Right lobe of liver (tissue), 6 donors: ENCODE measurements at regions not wholly inside any gene's neighbourhood (a gene's known extent, or its start where the extent isn't known, plus 50 kb on each side); places are given as distances from the start of the nearest gene placed in this dataset.

ENCODE experiments used
- ATAC-seq, 4 donors: fragments of 200-7000 bp; cut with Tn5 transposase; one replicate each; pipeline ENCODE4 v1.9.1; 2020; ENCODE audit warnings: mild to moderate bottlenecking in 4 of 4, moderate library complexity in 4 of 4
- DNase-seq, 3 donors: peaks; one replicate each; pipeline ENCODE4 v3.0.0-alpha.2; 2020
- H3K27ac ChIP-seq, 3 donors: fragments of 200-600 bp; one replicate each; pipeline ENCODE4 v1.8.0; 2022
- H3K27me3 ChIP-seq, 2 donors: fragments of 200-600 bp; one replicate each; pipeline ENCODE4 v1.8.0; 2022
- H3K36me3 ChIP-seq, 4 donors: fragments of 200-600 bp; sonication (generic) in 1 of 4; one replicate each; pipeline versions ENCODE4 v1.5.1 to v1.8.0; 2017 to 2022; ENCODE audit warnings: control low read depth in 1 of 4
- H3K4me1 ChIP-seq, 4 donors: fragments of 200-600 bp; sonication (generic) in 1 of 4; one replicate each; pipeline versions ENCODE4 v1.5.1 to v1.8.0; 2017 to 2022; ENCODE audit warnings: control low read depth in 1 of 4
- H3K4me3 ChIP-seq, 3 donors: fragments of 200-600 bp; one replicate each; pipeline ENCODE4 v1.8.0; 2022
- H3K9me3 ChIP-seq, 4 donors: fragments of 200-600 bp; sonication (generic) in 1 of 4; one replicate each; pipeline versions ENCODE4 v1.5.1 to v1.8.0; 2017 to 2022; ENCODE audit warnings: control low read depth in 1 of 4
- POLR2A ChIP-seq: fragments of 450-650 bp; IDR thresholded peaks from one replicate; pipeline ENCODE4 v1.6.1; 2017; ENCODE audit warnings: antibody characterized with exemption, mild to moderate bottlenecking
- WGBS: methylation state at CpG from one replicate; pipeline ENCODE4 v1.1.6; 2018; ENCODE audit warnings: low coverage, low lambda C conversion rate; ENCODE audit not compliant: insufficient coverage; ENCODE audit errors: missing lambda C conversion rate; 5-methylcytosine and 5-hydroxymethylcytosine counted together
- intact Hi-C, 2 donors: fragments of 100-400 bp; cut with DNase I; formaldehyde crosslinking; loops; one replicate each; pipeline versions ENCODE4 v1.11.2 to v1.14.1; 2022
- TF ChIP-seq, protein P1 (sequence below), 4 donors: fragments of 200-600 bp in 3 of 4; fragments of 450-650 bp in 1 of 4; IDR thresholded peaks; one replicate each; pipeline versions ENCODE4 v1.5.1 to v1.8.0; 2016 to 2022; ENCODE audit warnings: antibody characterized with exemption in 4 of 4, mild to moderate bottlenecking in 2 of 4
- donor health status: DM: no; HTN: yes; CAD: no.
- donor health status: DM: no; HTN: no; CAD: no.
- donor health status: DM: no; HTN: no; CAD: no.
- donor health status: DM: no; HTN: yes; CAD: no.
- donor health status: DM: no; HTN: yes; CAD: no.

DNA sequence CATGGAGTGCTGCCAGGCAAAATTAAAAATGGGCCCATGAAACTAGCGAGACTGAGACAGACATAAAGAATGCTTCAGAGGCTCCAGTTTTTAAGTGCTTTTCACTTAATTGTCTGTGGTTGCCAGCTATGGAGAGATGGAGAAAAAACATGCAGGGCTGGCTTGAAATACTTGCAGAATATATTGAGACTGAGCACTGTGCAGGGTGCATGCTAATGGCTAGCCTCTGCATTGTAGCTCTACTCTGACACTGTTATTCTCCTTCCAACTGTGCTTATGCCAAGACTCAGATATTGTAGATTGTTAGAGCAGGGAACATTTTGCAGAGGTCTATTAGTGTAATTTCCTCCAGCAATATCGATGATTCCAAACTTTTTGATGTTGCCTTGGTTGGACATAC, 735.0 kb downstream of the PDCD6IP start:
- no peaks in the 10 kb centered on the region for H3K4me1 ChIP-seq
- no peak overlapping the region for H3K27ac ChIP-seq
- no peaks in the 10 kb centered on the region for H3K36me3 ChIP-seq
- TF ChIP-seq, protein P1, sequence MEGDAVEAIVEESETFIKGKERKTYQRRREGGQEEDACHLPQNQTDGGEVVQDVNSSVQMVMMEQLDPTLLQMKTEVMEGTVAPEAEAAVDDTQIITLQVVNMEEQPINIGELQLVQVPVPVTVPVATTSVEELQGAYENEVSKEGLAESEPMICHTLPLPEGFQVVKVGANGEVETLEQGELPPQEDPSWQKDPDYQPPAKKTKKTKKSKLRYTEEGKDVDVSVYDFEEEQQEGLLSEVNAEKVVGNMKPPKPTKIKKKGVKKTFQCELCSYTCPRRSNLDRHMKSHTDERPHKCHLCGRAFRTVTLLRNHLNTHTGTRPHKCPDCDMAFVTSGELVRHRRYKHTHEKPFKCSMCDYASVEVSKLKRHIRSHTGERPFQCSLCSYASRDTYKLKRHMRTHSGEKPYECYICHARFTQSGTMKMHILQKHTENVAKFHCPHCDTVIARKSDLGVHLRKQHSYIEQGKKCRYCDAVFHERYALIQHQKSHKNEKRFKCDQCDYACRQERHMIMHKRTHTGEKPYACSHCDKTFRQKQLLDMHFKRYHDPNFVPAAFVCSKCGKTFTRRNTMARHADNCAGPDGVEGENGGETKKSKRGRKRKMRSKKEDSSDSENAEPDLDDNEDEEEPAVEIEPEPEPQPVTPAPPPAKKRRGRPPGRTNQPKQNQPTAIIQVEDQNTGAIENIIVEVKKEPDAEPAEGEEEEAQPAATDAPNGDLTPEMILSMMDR (IDR thresholded peaks at IDR 0.05) = no peak
- no peaks in the 10 kb centered on the region for H3K27me3 ChIP-seq
- H3K4me3 ChIP-seq = no peak overlapping the region
- no peaks in the 10 kb centered on the region for H3K9me3 ChIP-seq
- DNase-seq (no peak), ATAC-seq (no peak)
- intact Hi-C loops = no loop called here
- 50% methylated on average over 2 of the region's 2 CpGs for WGBS

DNA sequence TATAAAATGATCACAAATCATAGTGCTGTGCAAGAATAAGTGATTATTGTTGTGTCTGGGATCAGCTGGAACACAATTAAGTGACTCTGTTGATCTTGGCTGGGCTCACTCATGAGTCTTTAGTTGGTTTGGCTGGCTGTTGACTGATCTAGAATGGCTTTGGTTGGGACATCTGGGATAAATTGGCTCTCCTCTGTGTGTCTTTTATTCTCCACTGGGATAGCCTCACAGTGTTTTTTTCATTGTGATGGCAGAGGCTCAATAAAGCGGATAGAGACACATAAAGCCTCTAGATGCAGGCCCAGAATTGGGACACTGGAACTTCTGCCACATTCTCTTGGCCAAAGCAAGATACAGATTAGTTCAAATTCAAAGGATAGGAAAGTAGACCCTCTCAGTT, 735.6 kb downstream of the PDCD6IP start:
- DNase-seq = no peak
- no peak for ATAC-seq
- no peaks in the 10 kb centered on the region for H3K4me1 ChIP-seq
- 55% methylated on average over 1 of the region's 1 CpG for WGBS
- no peak overlapping the region for H3K27ac ChIP-seq
- TF ChIP-seq, protein P1 (IDR thresholded peaks at IDR 0.05) = no peak
- no peak for TF ChIP-seq POLR2A
- H3K36me3 ChIP-seq = no peaks in the 10 kb centered on the region
- no peak overlapping the region for H3K4me3 ChIP-seq
- no peaks in the 10 kb centered on the region for H3K27me3 ChIP-seq
- H3K9me3 ChIP-seq = no peaks in the 10 kb centered on the region
- intact Hi-C loops = no loop called here

DNA sequence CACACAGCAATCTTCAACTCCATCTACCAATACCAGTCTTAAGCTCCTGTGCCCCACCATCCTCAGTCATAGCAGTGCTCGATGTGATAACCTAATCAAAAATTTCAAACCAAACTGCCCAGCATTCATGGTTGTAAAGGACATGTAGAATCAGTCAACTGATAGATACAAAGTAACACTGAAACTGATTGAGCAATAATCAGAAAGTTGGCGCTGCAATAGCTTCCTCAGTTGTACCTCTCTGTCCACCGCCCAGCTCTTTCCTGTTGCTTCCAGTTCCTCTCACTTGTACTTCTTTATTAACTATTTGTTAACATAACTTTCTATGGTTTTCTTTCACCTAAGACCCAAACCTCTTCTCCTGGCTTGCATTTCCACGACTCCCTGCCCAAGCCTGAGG, 745.7 kb downstream of the PDCD6IP start:
- Histone ChIP-seq H3K4me3 (no peak overlapping the region), H3K27me3 (no peaks in the 10 kb centered on the region), H3K36me3 (no peaks in the 10 kb centered on the region), H3K4me1 (no peaks in the 10 kb centered on the region), H3K9me3 (no peaks in the 10 kb centered on the region), H3K27ac (no peak overlapping the region)
- intact Hi-C loops = no loop called here
- no peak for DNase-seq
- WGBS = 56% methylated on average over 4 of the region's 4 CpGs
- ATAC-seq = no peak
- TF ChIP-seq, protein P1 (IDR thresholded peaks at IDR 0.05) = no peak
- no peak for TF ChIP-seq POLR2A

DNA sequence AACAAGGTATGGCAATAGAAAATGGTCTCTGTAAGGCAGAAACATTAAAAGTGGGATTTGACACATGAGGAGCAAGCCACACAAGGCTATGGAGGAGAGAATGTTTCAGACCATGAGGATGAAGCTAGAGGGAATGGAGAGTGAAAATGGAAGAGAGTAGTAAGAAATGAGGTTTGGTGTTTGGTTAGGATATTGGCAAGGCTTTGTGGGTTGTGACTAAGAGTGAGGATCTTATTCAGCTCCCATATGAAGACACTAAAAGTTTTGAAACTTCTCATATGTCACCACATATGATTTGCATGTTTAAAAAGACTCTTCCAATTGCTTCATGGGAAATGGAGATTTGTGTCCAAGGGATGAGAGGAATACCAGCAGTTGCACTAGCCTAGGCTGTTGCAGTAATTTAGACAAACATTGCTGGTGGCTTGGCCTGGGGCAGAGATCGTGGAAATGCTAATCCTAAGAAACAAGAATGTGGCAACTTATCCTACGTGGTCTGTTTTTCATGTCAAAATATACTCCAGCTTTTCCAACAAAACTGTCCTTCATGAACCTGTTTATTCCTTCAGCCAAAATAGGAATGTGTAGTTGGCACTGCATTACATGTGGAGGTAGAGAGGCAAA, 749.0 kb downstream of the PDCD6IP start:
- Histone ChIP-seq H3K4me1 (no peaks in the 10 kb centered on the region), H3K4me3 (no peak overlapping the region), H3K27ac (no peak overlapping the region), H3K36me3 (no peaks in the 10 kb centered on the region), H3K27me3 (no peaks in the 10 kb centered on the region), H3K9me3 (no peaks in the 10 kb centered on the region)
- 44% methylated on average over 2 of the region's 2 CpGs for WGBS
- no peak for DNase-seq
- intact Hi-C loops = no loop called here
- TF ChIP-seq POLR2A = no peak
- TF ChIP-seq, protein P1 (IDR thresholded peaks at IDR 0.05) = no peak
- no peak for ATAC-seq

DNA sequence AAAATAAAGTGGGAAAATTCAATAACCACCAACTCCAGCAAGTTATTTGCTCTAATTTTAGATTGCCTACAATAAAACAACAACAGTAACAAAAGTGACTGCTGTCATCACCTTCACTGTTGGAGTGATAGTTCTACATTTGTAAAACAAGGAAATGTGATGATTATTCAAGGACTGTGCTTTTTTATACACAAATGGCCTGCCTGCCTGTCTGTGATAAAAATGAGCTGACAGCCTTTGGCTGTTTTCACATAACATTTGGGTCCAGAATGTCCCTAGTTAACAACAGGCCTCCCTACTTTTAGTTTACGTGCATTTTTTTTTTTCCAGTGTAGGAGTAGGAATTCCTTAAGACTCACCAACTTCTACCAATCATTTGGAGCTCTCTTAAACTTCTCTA, 768.8 kb downstream of the PDCD6IP start:
- Histone ChIP-seq H3K27me3 (no peaks in the 10 kb centered on the region), H3K4me1 (no peaks in the 10 kb centered on the region), H3K36me3 (no peaks in the 10 kb centered on the region), H3K27ac (no peak overlapping the region), H3K9me3 (no peaks in the 10 kb centered on the region), H3K4me3 (no peak overlapping the region)
- intact Hi-C loops = no loop called here
- no peak for DNase-seq
- 56% methylated on average over 1 of the region's 1 CpG for WGBS
- no peak for ATAC-seq
- no peak for TF ChIP-seq POLR2A
- TF ChIP-seq, protein P1 (IDR thresholded peaks at IDR 0.05) = no peak
